HepG2 (cell line): ENCODE measurements at regions not wholly inside any gene's neighbourhood (a gene's known extent, or its start where the extent isn't known, plus 50 kb on each side); places are given as distances from the start of the nearest gene placed in this dataset.

Experiments
- CHD2 ChIP-seq: IDR thresholded peaks from 2 replicates; pipeline ENCODE4 v1.6.1; 2011; ENCODE audit warnings: low read depth, low read length, improper control_type of control experiment
- LCORL ChIP-seq, 2 experiments: fragments of 450-650 bp in 1 of 2; sonication (generic) in 1 of 2; formaldehyde crosslinking in 1 of 2; IDR thresholded peaks; 2 replicates each; pipeline versions ENCODE4 v1.5.0 to v1.6.1; 2017 to 2020; ENCODE audit warnings: antibody characterized with exemption in 1 of 2, missing genetic modification reagents in 1 of 2
- TEAD2 ChIP-seq: sonication (generic); formaldehyde crosslinking; IDR thresholded peaks from 2 replicates; pipeline ENCODE4 v1.9.0; 2021; ENCODE audit warnings: missing genetic modification reagents
- ZIK1 ChIP-seq: sonication (generic); formaldehyde crosslinking; IDR thresholded peaks from 2 replicates; pipeline ENCODE4 v1.5.0; 2020; ENCODE audit warnings: mild to moderate bottlenecking, low read depth, missing genetic modification reagents, borderline replicate concordance
- ZKSCAN8 ChIP-seq: IDR thresholded peaks from 2 replicates; pipeline ENCODE4 v1.6.1; 2016; ENCODE audit warnings: borderline replicate concordance, missing genetic modification reagents, missing compliant biosample characterization
- ZNF510 ChIP-seq: sonication (generic); formaldehyde crosslinking; IDR thresholded peaks from 2 replicates; pipeline ENCODE4 v1.4.0; 2020; ENCODE audit warnings: low read depth, mild to moderate bottlenecking, missing genetic modification reagents
- ZNF550 ChIP-seq: sonication (generic); formaldehyde crosslinking; IDR thresholded peaks from 2 replicates; pipeline ENCODE4 v1.4.0; 2020; ENCODE audit warnings: mild to moderate bottlenecking, missing genetic modification reagents, borderline replicate concordance
- ZNF775 ChIP-seq: sonication (generic); formaldehyde crosslinking; IDR thresholded peaks from 2 replicates; pipeline ENCODE4 v1.4.0; 2020; ENCODE audit warnings: missing genetic modification reagents, mild to moderate bottlenecking, moderate library complexity, borderline replicate concordance
- TF ChIP-seq, protein P1 (sequence below): sonication (generic); formaldehyde crosslinking; IDR thresholded peaks from 2 replicates; pipeline ENCODE4 v1.4.0; 2020; ENCODE audit warnings: missing genetic modification reagents
- TF ChIP-seq, protein P2 (sequence below): sonication (generic); formaldehyde crosslinking; IDR thresholded peaks from 2 replicates; pipeline ENCODE4 v1.8.1; 2022; ENCODE audit warnings: mild to moderate bottlenecking, missing genetic modification reagents
- TF ChIP-seq, protein P3 (sequence below): sonication (generic); formaldehyde crosslinking; IDR thresholded peaks from 2 replicates; pipeline ENCODE4 v1.5.0; 2020; ENCODE audit warnings: mild to moderate bottlenecking, missing genetic modification reagents, borderline replicate concordance
- TF ChIP-seq, protein P4 (sequence below): fragments of 450-650 bp; IDR thresholded peaks from 2 replicates; pipeline ENCODE4 v1.6.1; 2017

DNA sequence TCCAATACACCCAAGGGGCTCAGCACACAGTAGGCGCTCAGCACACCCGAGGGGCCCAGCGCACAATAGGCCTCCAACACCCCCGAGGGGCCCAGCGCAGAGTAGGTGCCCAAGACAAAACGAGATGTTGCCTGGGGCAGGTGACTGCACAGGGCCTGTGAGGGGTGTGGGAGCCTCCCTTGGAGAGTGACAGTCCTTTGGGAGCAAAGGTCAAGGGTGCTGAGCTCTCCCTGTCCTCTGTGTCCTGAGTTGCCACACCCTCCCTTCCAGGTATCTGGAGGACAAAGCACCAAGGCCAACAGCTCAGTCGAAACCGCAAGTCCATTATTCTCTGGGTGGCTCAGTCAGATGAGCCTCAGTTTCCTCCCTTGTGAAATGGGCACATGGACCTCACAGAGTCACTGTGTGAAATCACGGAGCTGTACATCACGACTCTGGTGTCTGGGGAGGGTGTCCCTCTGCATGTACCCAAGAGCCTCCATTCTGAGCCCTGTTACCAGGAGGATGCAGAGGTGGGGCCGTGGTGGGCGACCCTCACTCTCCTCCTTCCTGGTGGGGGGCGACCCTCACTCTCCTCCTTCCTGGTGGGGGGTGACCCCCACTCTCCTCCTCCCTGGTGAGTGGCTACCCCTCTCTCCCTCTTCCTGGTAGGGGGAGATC is 81.3 kb downstream of the FOXL3 start (continued):
- TF ChIP-seq ZKSCAN8 (no peak), ZNF775 (CRISPR knock-in tag) (no peak), TEAD2 (CRISPR knock-in tag) (no peak), ZNF510 (no peak), ZIK1 (no peak), CHD2 (no peak), ZNF550 (no peak), LCORL (IDR thresholded peaks at IDR 0.05) (no peak), LCORL (CRISPR knock-in tag; IDR thresholded peaks at IDR 0.05) (peak; percentile 63)
- TF ChIP-seq, protein P1, sequence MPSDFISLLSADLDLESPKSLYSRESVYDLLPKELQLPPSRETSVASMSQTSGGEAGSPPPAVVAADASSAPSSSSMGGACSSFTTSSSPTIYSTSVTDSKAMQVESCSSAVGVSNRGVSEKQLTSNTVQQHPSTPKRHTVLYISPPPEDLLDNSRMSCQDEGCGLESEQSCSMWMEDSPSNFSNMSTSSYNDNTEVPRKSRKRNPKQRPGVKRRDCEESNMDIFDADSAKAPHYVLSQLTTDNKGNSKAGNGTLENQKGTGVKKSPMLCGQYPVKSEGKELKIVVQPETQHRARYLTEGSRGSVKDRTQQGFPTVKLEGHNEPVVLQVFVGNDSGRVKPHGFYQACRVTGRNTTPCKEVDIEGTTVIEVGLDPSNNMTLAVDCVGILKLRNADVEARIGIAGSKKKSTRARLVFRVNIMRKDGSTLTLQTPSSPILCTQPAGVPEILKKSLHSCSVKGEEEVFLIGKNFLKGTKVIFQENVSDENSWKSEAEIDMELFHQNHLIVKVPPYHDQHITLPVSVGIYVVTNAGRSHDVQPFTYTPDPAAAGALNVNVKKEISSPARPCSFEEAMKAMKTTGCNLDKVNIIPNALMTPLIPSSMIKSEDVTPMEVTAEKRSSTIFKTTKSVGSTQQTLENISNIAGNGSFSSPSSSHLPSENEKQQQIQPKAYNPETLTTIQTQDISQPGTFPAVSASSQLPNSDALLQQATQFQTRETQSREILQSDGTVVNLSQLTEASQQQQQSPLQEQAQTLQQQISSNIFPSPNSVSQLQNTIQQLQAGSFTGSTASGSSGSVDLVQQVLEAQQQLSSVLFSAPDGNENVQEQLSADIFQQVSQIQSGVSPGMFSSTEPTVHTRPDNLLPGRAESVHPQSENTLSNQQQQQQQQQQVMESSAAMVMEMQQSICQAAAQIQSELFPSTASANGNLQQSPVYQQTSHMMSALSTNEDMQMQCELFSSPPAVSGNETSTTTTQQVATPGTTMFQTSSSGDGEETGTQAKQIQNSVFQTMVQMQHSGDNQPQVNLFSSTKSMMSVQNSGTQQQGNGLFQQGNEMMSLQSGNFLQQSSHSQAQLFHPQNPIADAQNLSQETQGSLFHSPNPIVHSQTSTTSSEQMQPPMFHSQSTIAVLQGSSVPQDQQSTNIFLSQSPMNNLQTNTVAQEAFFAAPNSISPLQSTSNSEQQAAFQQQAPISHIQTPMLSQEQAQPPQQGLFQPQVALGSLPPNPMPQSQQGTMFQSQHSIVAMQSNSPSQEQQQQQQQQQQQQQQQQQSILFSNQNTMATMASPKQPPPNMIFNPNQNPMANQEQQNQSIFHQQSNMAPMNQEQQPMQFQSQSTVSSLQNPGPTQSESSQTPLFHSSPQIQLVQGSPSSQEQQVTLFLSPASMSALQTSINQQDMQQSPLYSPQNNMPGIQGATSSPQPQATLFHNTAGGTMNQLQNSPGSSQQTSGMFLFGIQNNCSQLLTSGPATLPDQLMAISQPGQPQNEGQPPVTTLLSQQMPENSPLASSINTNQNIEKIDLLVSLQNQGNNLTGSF (CRISPR knock-in tag) = no peak
- TF ChIP-seq, protein P2, sequence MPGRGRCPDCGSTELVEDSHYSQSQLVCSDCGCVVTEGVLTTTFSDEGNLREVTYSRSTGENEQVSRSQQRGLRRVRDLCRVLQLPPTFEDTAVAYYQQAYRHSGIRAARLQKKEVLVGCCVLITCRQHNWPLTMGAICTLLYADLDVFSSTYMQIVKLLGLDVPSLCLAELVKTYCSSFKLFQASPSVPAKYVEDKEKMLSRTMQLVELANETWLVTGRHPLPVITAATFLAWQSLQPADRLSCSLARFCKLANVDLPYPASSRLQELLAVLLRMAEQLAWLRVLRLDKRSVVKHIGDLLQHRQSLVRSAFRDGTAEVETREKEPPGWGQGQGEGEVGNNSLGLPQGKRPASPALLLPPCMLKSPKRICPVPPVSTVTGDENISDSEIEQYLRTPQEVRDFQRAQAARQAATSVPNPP (CRISPR knock-in tag) = no peak
- TF ChIP-seq, protein P3, sequence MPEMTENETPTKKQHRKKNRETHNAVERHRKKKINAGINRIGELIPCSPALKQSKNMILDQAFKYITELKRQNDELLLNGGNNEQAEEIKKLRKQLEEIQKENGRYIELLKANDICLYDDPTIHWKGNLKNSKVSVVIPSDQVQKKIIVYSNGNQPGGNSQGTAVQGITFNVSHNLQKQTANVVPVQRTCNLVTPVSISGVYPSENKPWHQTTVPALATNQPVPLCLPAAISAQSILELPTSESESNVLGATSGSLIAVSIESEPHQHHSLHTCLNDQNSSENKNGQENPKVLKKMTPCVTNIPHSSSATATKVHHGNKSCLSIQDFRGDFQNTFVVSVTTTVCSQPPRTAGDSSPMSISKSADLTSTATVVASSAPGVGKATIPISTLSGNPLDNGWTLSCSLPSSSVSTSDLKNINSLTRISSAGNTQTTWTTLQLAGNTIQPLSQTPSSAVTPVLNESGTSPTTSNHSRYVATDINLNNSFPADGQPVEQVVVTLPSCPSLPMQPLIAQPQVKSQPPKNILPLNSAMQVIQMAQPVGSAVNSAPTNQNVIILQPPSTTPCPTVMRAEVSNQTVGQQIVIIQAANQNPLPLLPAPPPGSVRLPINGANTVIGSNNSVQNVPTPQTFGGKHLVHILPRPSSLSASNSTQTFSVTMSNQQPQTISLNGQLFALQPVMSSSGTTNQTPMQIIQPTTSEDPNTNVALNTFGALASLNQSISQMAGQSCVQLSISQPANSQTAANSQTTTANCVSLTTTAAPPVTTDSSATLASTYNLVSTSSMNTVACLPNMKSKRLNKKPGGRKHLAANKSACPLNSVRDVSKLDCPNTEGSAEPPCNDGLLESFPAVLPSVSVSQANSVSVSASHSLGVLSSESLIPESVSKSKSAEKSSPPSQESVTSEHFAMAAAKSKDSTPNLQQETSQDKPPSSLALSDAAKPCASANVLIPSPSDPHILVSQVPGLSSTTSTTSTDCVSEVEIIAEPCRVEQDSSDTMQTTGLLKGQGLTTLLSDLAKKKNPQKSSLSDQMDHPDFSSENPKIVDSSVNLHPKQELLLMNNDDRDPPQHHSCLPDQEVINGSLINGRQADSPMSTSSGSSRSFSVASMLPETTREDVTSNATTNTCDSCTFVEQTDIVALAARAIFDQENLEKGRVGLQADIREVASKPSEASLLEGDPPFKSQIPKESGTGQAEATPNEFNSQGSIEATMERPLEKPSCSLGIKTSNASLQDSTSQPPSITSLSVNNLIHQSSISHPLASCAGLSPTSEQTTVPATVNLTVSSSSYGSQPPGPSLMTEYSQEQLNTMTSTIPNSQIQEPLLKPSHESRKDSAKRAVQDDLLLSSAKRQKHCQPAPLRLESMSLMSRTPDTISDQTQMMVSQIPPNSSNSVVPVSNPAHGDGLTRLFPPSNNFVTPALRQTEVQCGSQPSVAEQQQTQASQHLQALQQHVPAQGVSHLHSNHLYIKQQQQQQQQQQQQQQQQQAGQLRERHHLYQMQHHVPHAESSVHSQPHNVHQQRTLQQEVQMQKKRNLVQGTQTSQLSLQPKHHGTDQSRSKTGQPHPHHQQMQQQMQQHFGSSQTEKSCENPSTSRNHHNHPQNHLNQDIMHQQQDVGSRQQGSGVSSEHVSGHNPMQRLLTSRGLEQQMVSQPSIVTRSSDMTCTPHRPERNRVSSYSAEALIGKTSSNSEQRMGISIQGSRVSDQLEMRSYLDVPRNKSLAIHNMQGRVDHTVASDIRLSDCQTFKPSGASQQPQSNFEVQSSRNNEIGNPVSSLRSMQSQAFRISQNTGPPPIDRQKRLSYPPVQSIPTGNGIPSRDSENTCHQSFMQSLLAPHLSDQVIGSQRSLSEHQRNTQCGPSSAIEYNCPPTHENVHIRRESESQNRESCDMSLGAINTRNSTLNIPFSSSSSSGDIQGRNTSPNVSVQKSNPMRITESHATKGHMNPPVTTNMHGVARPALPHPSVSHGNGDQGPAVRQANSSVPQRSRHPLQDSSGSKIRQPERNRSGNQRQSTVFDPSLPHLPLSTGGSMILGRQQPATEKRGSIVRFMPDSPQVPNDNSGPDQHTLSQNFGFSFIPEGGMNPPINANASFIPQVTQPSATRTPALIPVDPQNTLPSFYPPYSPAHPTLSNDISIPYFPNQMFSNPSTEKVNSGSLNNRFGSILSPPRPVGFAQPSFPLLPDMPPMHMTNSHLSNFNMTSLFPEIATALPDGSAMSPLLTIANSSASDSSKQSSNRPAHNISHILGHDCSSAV = no peak
- TF ChIP-seq, protein P4, sequence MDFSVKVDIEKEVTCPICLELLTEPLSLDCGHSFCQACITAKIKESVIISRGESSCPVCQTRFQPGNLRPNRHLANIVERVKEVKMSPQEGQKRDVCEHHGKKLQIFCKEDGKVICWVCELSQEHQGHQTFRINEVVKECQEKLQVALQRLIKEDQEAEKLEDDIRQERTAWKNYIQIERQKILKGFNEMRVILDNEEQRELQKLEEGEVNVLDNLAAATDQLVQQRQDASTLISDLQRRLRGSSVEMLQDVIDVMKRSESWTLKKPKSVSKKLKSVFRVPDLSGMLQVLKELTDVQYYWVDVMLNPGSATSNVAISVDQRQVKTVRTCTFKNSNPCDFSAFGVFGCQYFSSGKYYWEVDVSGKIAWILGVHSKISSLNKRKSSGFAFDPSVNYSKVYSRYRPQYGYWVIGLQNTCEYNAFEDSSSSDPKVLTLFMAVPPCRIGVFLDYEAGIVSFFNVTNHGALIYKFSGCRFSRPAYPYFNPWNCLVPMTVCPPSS = no peak
